ENCODE measurements at regions not wholly inside any gene's neighbourhood (a gene's known extent, or its start where the extent isn't known, plus 50 kb on each side); places are given as distances from the start of the nearest gene placed in this dataset.
A peak's percentile ranks its signal among the peaks of the same experiment; 100 is the strongest.

DNA sequence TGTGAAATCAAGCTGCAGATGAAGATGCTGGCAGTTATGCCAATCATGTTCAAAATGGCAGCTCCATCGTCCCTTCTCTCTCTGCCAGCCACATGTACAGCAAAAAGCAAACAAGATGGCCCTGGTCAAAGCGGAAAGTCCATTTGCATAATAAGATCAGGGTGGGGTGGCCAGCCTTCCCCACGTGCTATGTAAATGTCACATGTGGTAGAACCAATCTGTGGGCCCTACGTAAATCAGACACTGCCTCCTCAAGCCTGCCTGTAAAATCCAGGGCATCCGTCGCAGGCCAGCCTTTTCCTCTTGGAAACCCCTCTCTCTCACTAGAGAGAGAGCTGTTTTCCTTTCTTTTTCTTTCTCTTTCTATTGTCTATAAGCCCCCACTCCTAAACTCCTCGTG, 243.5 kb upstream of the KBTBD8 start:
- Histone ChIP-seq H3K9me3 (no peaks in the 10 kb centered on the region), H3K27me3 (no peaks in the 10 kb centered on the region), H3K27ac (no peak overlapping the region), H3K36me3 (no peaks in the 10 kb centered on the region), H3K4me3 (no peak overlapping the region), H3K4me1 (no peaks in the 10 kb centered on the region)
- 89 to 95% methylated on average over 7 of the region's 7 CpGs for whole genome bisulfite sequencing, 2 donors
- TF ChIP-seq EP300 (IDR thresholded peaks at IDR 0.05) (no peak), POLR2A (IDR thresholded peaks at IDR 0.05) (no peak), CTCF (IDR thresholded peaks at IDR 0.05) (no peak)
- DNase-seq (ENCODE audit: low spot score in 2 of 2) = no peak

DNA sequence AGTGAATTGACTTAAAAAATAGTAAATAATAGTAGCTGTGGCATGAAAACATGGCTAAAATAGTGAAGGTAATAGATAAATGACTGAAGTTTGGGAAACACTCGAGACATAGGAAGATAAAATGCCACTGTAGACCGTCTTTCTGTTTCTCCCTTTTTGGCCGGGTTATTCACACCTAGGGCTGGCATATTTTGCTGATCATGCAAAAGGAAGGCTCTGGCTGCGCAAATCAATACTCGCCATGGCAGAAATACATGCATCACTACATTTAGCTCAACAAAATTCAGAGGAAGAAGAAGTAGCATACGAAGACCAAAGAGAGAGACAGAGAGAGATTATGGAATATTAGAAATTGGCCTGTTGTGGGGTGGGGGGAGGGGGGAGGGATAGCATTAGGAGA, 242.2 kb upstream of the KBTBD8 start:
- Histone ChIP-seq H3K27ac (no peak overlapping the region), H3K27me3 (no peaks in the 10 kb centered on the region), H3K4me3 (no peak overlapping the region), H3K36me3 (no peaks in the 10 kb centered on the region), H3K4me1 (no peaks in the 10 kb centered on the region), H3K9me3 (no peaks in the 10 kb centered on the region)
- no peak for TF ChIP-seq CTCF (IDR thresholded peaks at IDR 0.05)
- TF ChIP-seq POLR2A (IDR thresholded peaks at IDR 0.05) = no peak
- TF ChIP-seq EP300 (IDR thresholded peaks at IDR 0.05) = no peak
- 94% methylated on average over 6 of the region's 6 CpGs for WGBS, 2 donors
- DNase-seq (ENCODE audit: low spot score in 2 of 2) = no peak

DNA sequence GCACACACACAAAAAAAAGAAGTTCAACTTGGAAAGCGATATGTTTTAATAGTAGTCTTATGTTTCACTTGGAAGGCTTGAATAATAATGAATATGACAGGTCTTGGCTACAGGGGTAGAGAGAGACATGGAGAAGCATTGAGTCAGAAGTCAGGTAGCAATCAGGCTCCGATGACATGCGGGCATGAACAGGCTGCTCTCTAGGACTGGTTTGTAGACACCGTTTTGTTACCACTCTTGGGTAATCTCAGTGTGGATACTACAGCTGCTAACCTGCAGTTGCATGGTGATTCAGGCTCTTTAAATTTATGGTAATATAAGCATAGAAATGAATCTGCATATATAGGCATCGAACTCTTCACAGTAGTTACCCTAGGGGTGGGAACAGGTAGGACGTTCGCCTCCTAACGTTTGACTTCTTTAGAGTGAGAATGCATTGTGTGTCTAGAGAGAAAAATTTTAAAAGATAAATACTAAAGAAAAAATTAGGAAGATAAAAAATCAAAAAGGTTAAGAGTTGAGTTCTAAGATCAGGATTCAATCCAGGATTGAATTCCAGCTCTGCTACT, 241.6 kb upstream of the KBTBD8 start:
- peaks cover 0 to under 1% (median 0%) of the 10 kb centered on the region in 4 donors for H3K4me1 ChIP-seq
- no peak for TF ChIP-seq CTCF (IDR thresholded peaks at IDR 0.05)
- no peak for TF ChIP-seq POLR2A (IDR thresholded peaks at IDR 0.05)
- TF ChIP-seq EP300 (IDR thresholded peaks at IDR 0.05) = no peak
- 88 to 90% methylated on average over 8 of the region's 8 CpGs for WGBS, 2 donors

GRCh38 chr3:66761093-66761780, 236.9 kb upstream of the KBTBD8 start:
- no peak for TF ChIP-seq POLR2A (IDR thresholded peaks at IDR 0.05)
- no peak for TF ChIP-seq CTCF (IDR thresholded peaks at IDR 0.05)
- no peak for TF ChIP-seq EP300 (IDR thresholded peaks at IDR 0.05)
- Histone ChIP-seq H3K9me3 (peaks cover 0 to 9% (median 0%) of the 10 kb centered on the region in 4 donors), H3K36me3 (no peaks in the 10 kb centered on the region), H3K27ac (no peak overlapping the region), H3K27me3 (no peaks in the 10 kb centered on the region), H3K4me3 (no peak overlapping the region), H3K4me1 (peaks cover 0 to 12% (median 2%) of the 10 kb centered on the region in 4 donors)
- WGBS, 2 donors = 84 to 87% methylated on average over 9 of the region's 9 CpGs
- DNase-seq (ENCODE audit: low spot score in 2 of 2) = no peak

More for the DNA sequence above, 241.6 kb upstream of the KBTBD8 start:
- Histone ChIP-seq H3K4me3 (no peak overlapping the region), H3K27me3 (no peaks in the 10 kb centered on the region), H3K36me3 (no peaks in the 10 kb centered on the region), H3K9me3 (no peaks in the 10 kb centered on the region), H3K27ac (no peak overlapping the region)
- DNase-seq (ENCODE audit: low spot score in 2 of 2) = no peak

DNA sequence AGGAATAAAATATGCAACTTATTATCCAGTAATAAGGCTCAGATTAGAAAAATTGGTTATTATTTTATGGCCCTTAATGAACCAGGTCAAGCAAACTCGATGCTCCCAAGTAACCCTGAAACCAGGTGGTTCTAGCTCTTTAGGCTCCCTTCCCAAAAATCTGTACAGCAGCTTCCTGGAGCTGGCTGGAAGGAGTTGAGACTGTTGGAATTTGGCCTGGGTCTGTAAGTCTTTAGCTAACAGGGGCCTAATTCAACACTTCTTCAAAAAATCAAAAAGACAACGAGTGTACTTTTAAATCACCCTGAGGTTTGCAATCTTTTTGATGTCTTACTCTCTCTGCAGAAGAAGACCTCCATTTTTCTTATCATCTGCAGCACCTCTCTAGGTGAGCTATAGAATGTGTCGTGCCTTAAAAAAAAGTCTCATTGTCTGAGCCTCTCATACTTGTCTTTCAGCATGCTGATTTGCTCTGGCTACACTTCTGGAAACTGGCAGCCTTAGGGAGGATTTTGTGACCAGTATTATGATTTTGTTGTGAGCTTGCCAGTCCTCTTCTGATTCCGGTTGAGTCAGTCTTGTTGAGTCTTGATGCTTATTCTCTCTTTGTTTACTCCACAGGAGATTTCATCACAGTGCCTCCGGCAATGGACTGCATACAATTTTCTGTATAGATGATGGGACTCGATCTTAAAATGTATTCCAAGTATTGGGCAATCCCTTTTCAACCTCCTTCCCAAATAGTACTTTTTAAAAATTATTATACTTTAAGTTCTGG, 235.0 kb upstream of the KBTBD8 start:
- Histone ChIP-seq H3K9me3 (peaks cover 0 to 9% (median 0%) of the 10 kb centered on the region in 4 donors), H3K36me3 (no peaks in the 10 kb centered on the region), H3K4me1 (peaks cover 0 to 12% (median 2%) of the 10 kb centered on the region in 4 donors), H3K4me3 (no peak overlapping the region), H3K27ac (peak overlapping the region in 2 of 4 donors; percentile 8 to 73), H3K27me3 (no peaks in the 10 kb centered on the region)
- DNase-seq (ENCODE audit: low spot score in 2 of 2) = peak in 1 of 2 donors; percentile 10
- TF ChIP-seq POLR2A (IDR thresholded peaks at IDR 0.05) (no peak), EP300 (IDR thresholded peaks at IDR 0.05) (no peak), CTCF (IDR thresholded peaks at IDR 0.05) (no peak)
- 45 to 46% methylated on average over 6 of the region's 6 CpGs for WGBS, 2 donors
